GM13977 (cell line): ENCODE measurements at regions not wholly inside any gene's neighbourhood (a gene's known extent, or its start where the extent isn't known, plus 50 kb on each side); places are given as distances from the start of the nearest gene placed in this dataset.

ENCODE experiments used
- DNase-seq: peaks from one replicate; pipeline ENCODE4 v3.0.0; 2012; ENCODE audit warnings: low spot score
- in situ Hi-C: fragments of 300-500 bp; cut with MboI; formaldehyde crosslinking; loops from one replicate; pipeline ENCODE4 v1.12.0; 2022; ENCODE audit warnings: low sequenced_read_pairs, low pct_unique_long_range_greater_than_20kb, mixed read lengths, inconsistent platforms; ENCODE audit not compliant: unreplicated experiment
- TF ChIP-seq, protein P1 (sequence below): IDR thresholded peaks from 2 replicates; pipeline ENCODE4 v1.5.1; 2012; ENCODE audit warnings: mild to moderate bottlenecking, control low read depth; ENCODE audit not compliant: insufficient read depth; ENCODE audit errors: extremely low read depth, missing control alignments

DNA sequence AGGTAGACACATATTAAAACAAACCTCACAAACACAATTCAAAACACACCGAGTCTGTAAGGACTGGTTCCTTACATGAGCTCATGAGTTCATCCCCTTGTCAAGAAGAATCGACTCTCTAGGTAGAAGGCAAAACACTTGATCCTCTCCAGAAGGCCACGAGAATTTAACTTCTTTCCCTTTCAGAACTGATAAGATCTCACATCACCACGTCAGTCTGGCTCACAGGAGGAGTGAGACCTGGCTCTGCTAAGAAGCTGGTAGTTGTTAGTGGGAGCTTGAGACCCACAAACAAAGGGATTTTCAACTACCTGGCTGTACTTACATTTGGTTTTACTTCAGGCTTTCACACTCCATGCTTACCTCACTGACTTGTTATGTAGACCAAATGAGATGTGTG, 459.2 kb downstream of the ARHGEF28 start:
- in situ Hi-C loops = no loop called here
- TF ChIP-seq, protein P1, sequence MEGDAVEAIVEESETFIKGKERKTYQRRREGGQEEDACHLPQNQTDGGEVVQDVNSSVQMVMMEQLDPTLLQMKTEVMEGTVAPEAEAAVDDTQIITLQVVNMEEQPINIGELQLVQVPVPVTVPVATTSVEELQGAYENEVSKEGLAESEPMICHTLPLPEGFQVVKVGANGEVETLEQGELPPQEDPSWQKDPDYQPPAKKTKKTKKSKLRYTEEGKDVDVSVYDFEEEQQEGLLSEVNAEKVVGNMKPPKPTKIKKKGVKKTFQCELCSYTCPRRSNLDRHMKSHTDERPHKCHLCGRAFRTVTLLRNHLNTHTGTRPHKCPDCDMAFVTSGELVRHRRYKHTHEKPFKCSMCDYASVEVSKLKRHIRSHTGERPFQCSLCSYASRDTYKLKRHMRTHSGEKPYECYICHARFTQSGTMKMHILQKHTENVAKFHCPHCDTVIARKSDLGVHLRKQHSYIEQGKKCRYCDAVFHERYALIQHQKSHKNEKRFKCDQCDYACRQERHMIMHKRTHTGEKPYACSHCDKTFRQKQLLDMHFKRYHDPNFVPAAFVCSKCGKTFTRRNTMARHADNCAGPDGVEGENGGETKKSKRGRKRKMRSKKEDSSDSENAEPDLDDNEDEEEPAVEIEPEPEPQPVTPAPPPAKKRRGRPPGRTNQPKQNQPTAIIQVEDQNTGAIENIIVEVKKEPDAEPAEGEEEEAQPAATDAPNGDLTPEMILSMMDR = no peak
- no peak for DNase-seq

DNA sequence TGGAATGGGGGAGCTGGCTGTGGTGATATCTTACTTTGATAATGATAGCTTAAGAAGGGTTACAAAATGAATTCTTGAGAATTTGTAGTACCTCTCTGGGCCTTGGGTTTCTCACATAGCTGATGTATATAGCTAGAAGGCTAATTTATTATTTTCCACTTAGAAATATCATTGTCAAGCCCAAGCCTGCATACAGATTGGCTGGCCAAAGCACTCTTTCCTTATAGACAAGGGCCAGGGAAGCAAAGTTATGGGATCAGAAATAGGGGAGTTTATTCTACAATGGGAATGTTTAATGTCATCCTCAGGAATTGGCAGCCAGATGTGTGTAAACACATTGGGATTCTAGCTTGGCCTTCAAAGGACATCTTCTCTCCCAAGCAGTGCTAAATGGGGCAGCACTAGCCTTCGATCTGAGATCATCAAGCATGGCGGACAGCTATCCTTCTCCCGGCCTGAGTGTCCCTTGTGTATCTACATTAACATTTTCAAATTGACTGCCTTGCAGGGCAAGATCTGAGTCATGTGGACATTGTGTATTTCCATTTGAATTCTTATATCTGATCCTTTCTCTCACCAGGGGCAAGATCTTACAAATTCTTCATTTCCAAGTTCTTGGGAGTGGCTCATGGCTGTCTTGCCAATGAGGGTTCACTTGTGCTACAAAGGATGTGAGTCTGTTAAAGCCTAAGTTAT, 457.2 kb downstream of the ARHGEF28 start:
- TF ChIP-seq, protein P1 = no peak
- in situ Hi-C loops = no loop called here
- no peak for DNase-seq

DNA sequence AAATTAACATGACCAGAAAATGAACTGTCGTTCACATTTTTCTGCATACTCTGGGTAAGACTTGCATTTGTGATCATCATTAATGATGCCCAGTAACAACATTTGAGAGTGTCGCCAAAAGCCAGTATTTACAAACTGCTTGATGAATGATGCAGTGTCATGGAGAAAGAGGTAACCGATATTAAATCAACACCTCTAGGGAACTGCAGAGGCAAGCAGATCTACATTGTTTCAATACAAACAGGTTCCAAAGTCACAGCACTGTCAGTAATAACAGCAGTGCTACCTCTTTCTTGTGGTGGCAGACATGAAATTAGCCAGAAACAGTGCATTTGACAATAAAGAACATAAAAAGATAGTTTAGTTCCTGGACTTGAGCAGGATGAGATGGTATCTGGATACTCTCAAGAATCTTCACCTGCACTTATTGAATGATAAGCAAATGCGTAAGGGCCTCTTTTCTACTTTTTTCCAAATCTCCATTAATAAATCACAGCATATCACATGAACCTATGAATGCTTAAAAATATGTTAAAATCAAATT, 456.6 kb downstream of the ARHGEF28 start:
- TF ChIP-seq, protein P1 = no peak
- DNase-seq = no peak
- in situ Hi-C loops = no loop called here

DNA sequence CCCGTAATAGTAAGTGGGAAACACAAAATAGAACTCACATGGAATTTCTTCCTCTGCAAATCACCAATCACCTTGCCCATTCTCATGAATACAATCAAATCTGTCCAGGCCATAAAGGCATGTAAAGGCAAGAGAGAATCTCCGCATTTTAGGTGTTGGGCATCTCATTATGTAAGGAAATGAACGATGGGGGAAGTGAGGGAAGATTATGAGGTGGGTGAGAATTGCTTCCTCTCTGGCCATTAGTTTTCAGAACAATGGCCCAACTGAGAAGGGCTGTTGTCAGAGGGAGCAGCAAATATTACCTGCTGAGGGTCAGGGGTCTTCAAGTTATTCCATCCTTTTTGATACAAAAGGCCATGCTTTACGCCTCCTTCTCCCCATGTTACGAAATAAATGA, 455.1 kb downstream of the ARHGEF28 start:
- TF ChIP-seq, protein P1 = no peak
- no peak for DNase-seq
- in situ Hi-C loops = no loop called here

DNA sequence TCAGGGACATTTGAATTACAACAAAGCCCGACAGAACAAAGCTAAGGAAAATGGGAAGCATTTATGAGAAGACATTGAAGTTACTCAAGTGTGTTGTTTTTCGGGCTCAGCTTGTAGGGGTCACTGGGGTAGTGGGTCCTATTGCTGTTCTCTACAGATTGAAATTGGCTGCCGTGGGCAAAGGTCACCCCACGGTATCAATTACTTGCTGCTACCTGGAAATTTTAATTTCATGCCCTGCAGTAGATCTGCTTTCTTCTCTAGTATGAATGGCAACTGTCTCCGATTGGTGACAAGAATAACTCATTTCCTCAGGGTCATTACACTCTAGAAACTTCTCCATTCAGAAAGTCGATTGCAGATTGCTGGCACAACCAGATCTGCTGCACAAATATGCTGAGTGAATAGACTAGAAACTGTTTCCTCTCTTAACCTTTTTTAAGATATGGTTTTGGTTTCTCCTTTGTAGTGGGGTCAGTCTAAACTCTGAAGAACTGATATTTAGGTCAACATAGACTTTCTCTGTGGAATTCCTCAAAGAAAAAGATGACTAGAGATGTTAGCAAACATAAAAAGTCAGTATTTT, 454.1 kb downstream of the ARHGEF28 start:
- DNase-seq = no peak
- in situ Hi-C loops = no loop called here
- TF ChIP-seq, protein P1 = no peak

DNA sequence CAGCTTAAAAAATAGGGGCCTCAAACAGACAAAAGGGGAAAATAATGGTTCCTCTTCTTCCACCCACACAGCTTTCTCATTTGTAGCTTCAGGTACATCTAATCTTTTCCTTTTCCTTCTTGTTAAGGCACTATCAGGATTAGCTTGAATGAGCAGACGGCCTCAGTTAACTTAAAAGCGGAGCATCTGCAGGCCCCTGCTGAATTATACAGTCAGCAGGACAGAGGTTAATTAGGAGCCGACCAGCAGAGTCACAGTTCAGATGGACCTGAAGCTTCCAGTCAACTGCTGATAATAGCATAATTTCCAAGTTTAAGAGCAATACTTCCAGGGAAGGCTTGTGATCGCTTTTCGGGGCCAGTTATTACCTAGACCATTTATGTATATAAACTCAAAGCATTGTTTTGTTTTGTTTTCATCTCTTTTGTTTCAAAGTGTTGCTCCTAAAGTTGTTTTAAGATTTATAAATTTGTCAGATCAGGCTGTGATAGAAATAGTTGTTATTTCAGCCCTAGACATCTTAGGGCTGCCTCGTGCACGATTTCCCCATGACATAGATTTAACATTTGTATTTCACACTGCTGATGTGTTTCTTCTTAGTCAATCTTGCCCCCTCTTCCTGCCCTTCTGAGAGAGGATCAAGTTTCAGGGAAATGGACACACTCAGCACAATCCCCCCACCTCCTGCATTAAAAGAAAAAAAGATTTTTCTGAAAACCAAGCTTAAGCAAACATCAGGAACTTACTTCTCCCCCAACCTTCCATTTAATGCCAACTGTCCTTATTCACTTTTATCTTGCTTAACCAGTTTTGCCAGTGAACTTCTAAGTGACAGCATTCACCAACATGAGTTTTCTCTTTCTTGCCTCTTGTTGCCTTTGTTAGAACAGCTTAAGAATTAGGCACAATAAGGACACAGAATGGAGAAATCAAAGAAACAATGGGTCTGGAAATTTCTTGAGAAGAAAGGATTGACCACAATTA, 449.8 kb downstream of the ARHGEF28 start:
- in situ Hi-C loops = no loop called here
- DNase-seq = no peak
- TF ChIP-seq, protein P1 = no peak
